ENCODE measurements at regions not wholly inside any gene's neighbourhood (a gene's known extent, or its start where the extent isn't known, plus 50 kb on each side); places are given as distances from the start of the nearest gene placed in this dataset.

GRCh38 chr6:7035837-7036249 lies 71.9 kb upstream of the RREB1 start:
- CTCF ChIA-PET: no interaction called here
- Mint-ChIP-seq H3K27ac (ENCODE audit: unreplicated experiment) (no peak overlapping the region), H3K4me1 (ENCODE audit: low read depth, unreplicated experiment) (no peaks in the 10 kb centered on the region), H3K27me3 (ENCODE audit: unreplicated experiment) (no peaks in the 10 kb centered on the region), H3K9me3 (ENCODE audit: low read depth, unreplicated experiment) (no peaks in the 10 kb centered on the region), H3K36me3 (ENCODE audit: insufficient read depth, unreplicated experiment) (no peaks in the 10 kb centered on the region), H3K4me3 (ENCODE audit: low read depth, unreplicated experiment) (no peak overlapping the region)
- no peak for DNase-seq
- no TSS peak for BruUV-seq (replicated peaks)
- intact Hi-C loops (cut with micrococcal nuclease; ENCODE audit: unreplicated experiment): no loop called here
- TF ChIP-seq, protein P1, sequence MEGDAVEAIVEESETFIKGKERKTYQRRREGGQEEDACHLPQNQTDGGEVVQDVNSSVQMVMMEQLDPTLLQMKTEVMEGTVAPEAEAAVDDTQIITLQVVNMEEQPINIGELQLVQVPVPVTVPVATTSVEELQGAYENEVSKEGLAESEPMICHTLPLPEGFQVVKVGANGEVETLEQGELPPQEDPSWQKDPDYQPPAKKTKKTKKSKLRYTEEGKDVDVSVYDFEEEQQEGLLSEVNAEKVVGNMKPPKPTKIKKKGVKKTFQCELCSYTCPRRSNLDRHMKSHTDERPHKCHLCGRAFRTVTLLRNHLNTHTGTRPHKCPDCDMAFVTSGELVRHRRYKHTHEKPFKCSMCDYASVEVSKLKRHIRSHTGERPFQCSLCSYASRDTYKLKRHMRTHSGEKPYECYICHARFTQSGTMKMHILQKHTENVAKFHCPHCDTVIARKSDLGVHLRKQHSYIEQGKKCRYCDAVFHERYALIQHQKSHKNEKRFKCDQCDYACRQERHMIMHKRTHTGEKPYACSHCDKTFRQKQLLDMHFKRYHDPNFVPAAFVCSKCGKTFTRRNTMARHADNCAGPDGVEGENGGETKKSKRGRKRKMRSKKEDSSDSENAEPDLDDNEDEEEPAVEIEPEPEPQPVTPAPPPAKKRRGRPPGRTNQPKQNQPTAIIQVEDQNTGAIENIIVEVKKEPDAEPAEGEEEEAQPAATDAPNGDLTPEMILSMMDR (IDR thresholded peaks at IDR 0.05; ENCODE audit: unreplicated experiment): no peak

DNA sequence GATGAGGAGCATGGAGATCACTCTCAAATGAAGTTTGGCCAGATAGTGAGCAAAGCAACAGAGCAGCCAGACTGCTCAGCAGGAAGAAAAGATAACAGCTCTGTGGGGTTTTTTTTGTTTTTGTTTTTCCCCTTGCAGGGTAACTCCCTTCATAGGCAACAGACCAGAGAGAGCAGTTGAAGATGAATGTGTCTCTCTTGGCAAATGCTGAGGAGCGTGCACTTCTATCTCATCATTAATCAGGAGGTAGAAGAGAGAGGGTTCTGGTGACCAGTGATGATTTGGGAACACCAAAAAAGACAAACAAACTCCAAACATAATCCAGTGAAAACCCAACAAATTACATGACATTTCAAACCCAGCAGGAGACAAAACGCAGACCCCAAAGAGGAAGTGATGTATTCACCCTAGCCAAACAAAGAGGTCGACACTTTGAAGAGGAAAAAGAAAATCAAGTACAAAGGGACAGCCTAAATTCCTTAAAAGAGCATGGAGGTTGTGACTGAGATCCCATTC lies 66.2 kb upstream of the RREB1 start:
- CTCF ChIA-PET: no interaction called here
- Mint-ChIP-seq H3K27ac (ENCODE audit: unreplicated experiment) (no peak overlapping the region), H3K36me3 (ENCODE audit: insufficient read depth, unreplicated experiment) (no peaks in the 10 kb centered on the region), H3K9me3 (ENCODE audit: low read depth, unreplicated experiment) (no peaks in the 10 kb centered on the region), H3K4me3 (ENCODE audit: low read depth, unreplicated experiment) (no peak overlapping the region), H3K27me3 (ENCODE audit: unreplicated experiment) (no peaks in the 10 kb centered on the region), H3K4me1 (ENCODE audit: low read depth, unreplicated experiment) (peaks cover 16% of the 10 kb centered on the region)
- no TSS peak for BruUV-seq (replicated peaks)
- TF ChIP-seq, protein P1 (IDR thresholded peaks at IDR 0.05; ENCODE audit: unreplicated experiment): no peak
- intact Hi-C loops (cut with micrococcal nuclease; ENCODE audit: unreplicated experiment): no loop called here
- DNase-seq: no peak

DNA sequence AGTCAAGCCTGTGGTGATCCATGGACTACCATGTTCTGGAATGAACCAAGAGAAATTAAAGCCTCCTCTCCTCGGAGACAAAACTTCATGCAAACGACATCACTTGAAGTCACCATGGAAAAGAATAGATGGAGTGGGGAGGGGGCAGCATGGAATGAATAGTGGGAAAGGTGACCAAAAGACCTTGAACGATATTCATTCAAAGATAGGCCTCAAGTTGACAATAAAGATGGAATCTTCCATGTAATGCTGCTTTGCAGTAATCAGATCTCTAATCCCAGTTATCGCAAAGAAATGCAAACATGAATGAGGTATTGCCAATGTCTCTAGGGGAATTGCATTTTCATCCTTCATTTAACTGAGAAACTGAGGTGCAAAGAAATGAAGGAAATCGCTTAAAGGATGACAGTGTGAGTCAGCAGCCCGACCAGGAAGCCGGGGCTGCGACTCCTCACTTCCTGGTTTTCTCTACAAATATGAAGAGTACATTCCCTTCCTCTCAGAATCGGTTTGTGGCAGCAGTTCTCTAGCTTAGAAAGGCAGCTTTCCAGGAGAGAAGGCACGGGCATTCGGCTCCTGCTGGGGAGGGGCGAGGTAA lies 65.6 kb upstream of the RREB1 start:
- H3K36me3 Mint-ChIP-seq (ENCODE audit: insufficient read depth, unreplicated experiment): no peaks in the 10 kb centered on the region
- CTCF ChIA-PET: no interaction called here
- peaks cover 16% of the 10 kb centered on the region for H3K4me1 Mint-ChIP-seq (ENCODE audit: low read depth, unreplicated experiment)
- intact Hi-C loops (cut with micrococcal nuclease; ENCODE audit: unreplicated experiment): no loop called here
- BruUV-seq (replicated peaks): no TSS peak
- no peak for DNase-seq
- no peak overlapping the region for H3K4me3 Mint-ChIP-seq (ENCODE audit: low read depth, unreplicated experiment)
- no peaks in the 10 kb centered on the region for H3K27me3 Mint-ChIP-seq (ENCODE audit: unreplicated experiment)
- H3K9me3 Mint-ChIP-seq (ENCODE audit: low read depth, unreplicated experiment): no peaks in the 10 kb centered on the region
- H3K27ac Mint-ChIP-seq (ENCODE audit: unreplicated experiment): no peak overlapping the region
- TF ChIP-seq, protein P1 (IDR thresholded peaks at IDR 0.05; ENCODE audit: unreplicated experiment): no peak

DNA sequence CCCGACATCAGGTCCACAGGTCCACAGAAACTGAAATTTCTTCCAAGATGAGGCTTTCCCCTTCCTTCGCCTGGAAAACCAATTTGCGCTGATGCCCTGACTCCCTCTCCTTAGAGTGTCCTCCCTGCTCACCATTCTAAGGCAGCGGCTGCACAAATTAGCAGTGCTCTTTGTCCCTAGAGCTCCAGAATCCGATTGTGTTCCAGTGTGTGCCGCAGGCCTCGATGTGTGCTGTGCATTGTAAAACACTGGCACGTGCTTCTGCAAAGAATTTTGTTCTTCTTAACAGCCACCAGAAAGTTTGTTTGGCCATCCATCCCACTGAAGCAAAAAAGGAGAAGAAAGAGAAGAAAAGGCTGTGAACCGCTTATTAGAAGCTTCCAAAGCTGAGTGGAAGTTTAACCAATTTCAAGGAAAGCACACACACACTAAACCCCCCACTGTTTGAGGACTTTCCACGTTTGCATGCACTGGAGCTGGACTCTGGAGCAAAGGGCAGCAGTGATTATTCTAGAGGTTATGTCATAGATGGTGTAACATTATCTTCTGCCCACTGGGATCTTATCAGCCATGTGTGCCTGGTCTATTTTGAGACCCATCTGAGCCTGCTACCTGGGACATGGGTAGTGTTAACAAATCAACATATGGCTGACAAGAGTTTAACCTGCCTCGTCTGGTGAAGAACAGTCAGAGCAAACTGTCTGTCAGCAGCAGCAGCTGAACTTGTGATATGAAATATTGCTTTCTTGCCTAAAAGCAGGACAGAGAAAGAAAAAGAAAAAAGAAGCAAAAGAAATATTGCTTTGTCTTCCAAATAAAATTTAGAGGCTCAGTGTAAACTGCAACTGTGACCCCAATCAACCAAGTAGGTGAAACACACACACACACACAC lies 64.9 kb upstream of the RREB1 start:
- Mint-ChIP-seq H3K4me1 (ENCODE audit: low read depth, unreplicated experiment) (peaks cover 16% of the 10 kb centered on the region), H3K36me3 (ENCODE audit: insufficient read depth, unreplicated experiment) (no peaks in the 10 kb centered on the region), H3K27me3 (ENCODE audit: unreplicated experiment) (no peaks in the 10 kb centered on the region), H3K4me3 (ENCODE audit: low read depth, unreplicated experiment) (no peak overlapping the region), H3K27ac (ENCODE audit: unreplicated experiment) (no peak overlapping the region), H3K9me3 (ENCODE audit: low read depth, unreplicated experiment) (no peaks in the 10 kb centered on the region)
- TF ChIP-seq, protein P1 (IDR thresholded peaks at IDR 0.05; ENCODE audit: unreplicated experiment): no peak
- intact Hi-C loops (cut with micrococcal nuclease; ENCODE audit: unreplicated experiment): no loop called here
- CTCF ChIA-PET: interaction anchor here (0.6 kb wide), 1 partner anchor 361 kb away, joined by 8 read pairs; no protein-coding TSS in a partner anchor
- DNase-seq: no peak
- no TSS peak for BruUV-seq (replicated peaks)

All from Calu3 (cell line).